Mesothelial cell of epicardium (in vitro differentiated cells): ENCODE measurements at regions not wholly inside any gene's neighbourhood (a gene's known extent, or its start where the extent isn't known, plus 50 kb on each side); places are given as distances from the start of the nearest gene placed in this dataset.

Source experiments
- DNase-seq, 2 experiments: peaks; one replicate each; pipeline ENCODE4 v3.0.0; 2021; ENCODE audit warnings: low spot score in 2 of 2; ENCODE audit not compliant: unreplicated experiment in 2 of 2
- H3K27ac Mint-ChIP-seq: 2 replicates; pipeline ENCODE4 v1.8.0; 2021; ENCODE audit warnings: mixed read lengths
- H3K27me3 Mint-ChIP-seq: 2 replicates; pipeline ENCODE4 v1.8.0; 2021; ENCODE audit warnings: low read depth, mixed read lengths
- H3K36me3 Mint-ChIP-seq: 2 replicates; pipeline ENCODE4 v1.8.0; 2021; ENCODE audit warnings: mixed read lengths
- H3K4me1 Mint-ChIP-seq: 2 replicates; pipeline ENCODE4 v1.8.0; 2021; ENCODE audit warnings: mixed read lengths
- H3K4me3 Mint-ChIP-seq: 2 replicates; pipeline ENCODE4 v1.8.0; 2021; ENCODE audit warnings: mild to moderate bottlenecking, moderate library complexity, mixed read lengths
- H3K9me3 Mint-ChIP-seq: 2 replicates; pipeline ENCODE4 v1.8.0; 2021; ENCODE audit warnings: mixed read lengths
- CTCF ChIP-seq: fragments of 200-600 bp; sonication (generic); IDR thresholded peaks from one replicate; pipeline ENCODE4 v1.5.0; 2021; ENCODE audit warnings: antibody characterized with exemption; ENCODE audit not compliant: unreplicated experiment

GRCh38 chr15:87439090-87439489 lies 817.4 kb downstream of the NTRK3 start:
- Mint-ChIP-seq H3K27me3 (no peaks in the 10 kb centered on the region), H3K4me1 (peaks cover 10% of the 10 kb centered on the region), H3K27ac (no peak overlapping the region), H3K9me3 (peaks cover 16% of the 10 kb centered on the region), H3K4me3 (no peak overlapping the region), H3K36me3 (no peaks in the 10 kb centered on the region)
- DNase-seq = no peak
- TF ChIP-seq CTCF = no peak

GRCh38 chr15:87433871-87434270 lies 822.7 kb downstream of the NTRK3 start:
- H3K4me1 Mint-ChIP-seq = peaks cover 19% of the 10 kb centered on the region
- no peaks in the 10 kb centered on the region for H3K27me3 Mint-ChIP-seq
- no peak for DNase-seq
- TF ChIP-seq CTCF = no peak
- H3K36me3 Mint-ChIP-seq = no peaks in the 10 kb centered on the region
- no peak overlapping the region for H3K27ac Mint-ChIP-seq
- no peak overlapping the region for H3K4me3 Mint-ChIP-seq
- H3K9me3 Mint-ChIP-seq = peaks cover 7% of the 10 kb centered on the region

- Mint-ChIP-seq H3K36me3 (no peaks in the 10 kb centered on the region), H3K4me1 (peaks cover 20% of the 10 kb centered on the region), H3K27ac (no peak overlapping the region), H3K9me3 (no peaks in the 10 kb centered on the region), H3K4me3 (no peak overlapping the region), H3K27me3 (no peaks in the 10 kb centered on the region)
- DNase-seq = no peak
- TF ChIP-seq CTCF = no peak
Observed at GRCh38 chr15:87429754-87430153, 826.8 kb downstream of the NTRK3 start.

- no peak for TF ChIP-seq CTCF
- Mint-ChIP-seq H3K4me3 (no peak overlapping the region), H3K27me3 (peaks cover 31% of the 10 kb centered on the region), H3K36me3 (no peaks in the 10 kb centered on the region), H3K4me1 (peaks cover 24% of the 10 kb centered on the region), H3K9me3 (no peaks in the 10 kb centered on the region), H3K27ac (no peak overlapping the region)
- no peak for DNase-seq
Observed at GRCh38 chr15:87420017-87420416, 836.5 kb downstream of the NTRK3 start.

- no peak for DNase-seq
- Mint-ChIP-seq H3K27ac (no peak overlapping the region), H3K27me3 (peaks cover 36% of the 10 kb centered on the region), H3K36me3 (no peaks in the 10 kb centered on the region), H3K4me1 (peaks cover 22% of the 10 kb centered on the region), H3K9me3 (no peaks in the 10 kb centered on the region), H3K4me3 (no peak overlapping the region)
- no peak for TF ChIP-seq CTCF
Observed at GRCh38 chr15:87419344-87419743, 837.2 kb downstream of the NTRK3 start.

GRCh38 chr15:87416591-87417257 lies 839.8 kb downstream of the NTRK3 start:
- H3K9me3 Mint-ChIP-seq = no peaks in the 10 kb centered on the region
- no peak for TF ChIP-seq CTCF
- peaks cover 53% of the 10 kb centered on the region for H3K27me3 Mint-ChIP-seq
- no peaks in the 10 kb centered on the region for H3K36me3 Mint-ChIP-seq
- no peak overlapping the region for H3K4me3 Mint-ChIP-seq
- peaks cover 20% of the 10 kb centered on the region for H3K4me1 Mint-ChIP-seq
- H3K27ac Mint-ChIP-seq = no peak overlapping the region
- DNase-seq = no peak
